Fibroblast of mammary gland (primary cell): ENCODE measurements at regions not wholly inside any gene's neighbourhood (a gene's known extent, or its start where the extent isn't known, plus 50 kb on each side); places are given as distances from the start of the nearest gene placed in this dataset.

ENCODE experiments used
- DNase-seq: peaks from one replicate; pipeline ENCODE4 v3.0.0-alpha.2; 2010; ENCODE audit warnings: low read depth
- H3K4me3 ChIP-seq: 2 replicates; pipeline ENCODE4 v1.5.1; 2011; ENCODE audit warnings: low read depth, mild to moderate bottlenecking, low read length, moderate library complexity; ENCODE audit not compliant: control insufficient read depth
- CTCF ChIP-seq: conservative IDR thresholded peaks from 2 replicates; pipeline ENCODE4 v1.5.1; 2011; ENCODE audit warnings: low read depth, low read length, inconsistent platforms; ENCODE audit not compliant: control insufficient read depth, insufficient read depth

GRCh38 chr4:147362938-147363337 lies 118.0 kb upstream of the EDNRA start:
- TF ChIP-seq CTCF = no peak

GRCh38 chr4:147363514-147363913 lies 117.4 kb upstream of the EDNRA start:
- TF ChIP-seq CTCF = no peak
- no peak overlapping the region for H3K4me3 ChIP-seq
- DNase-seq = no peak

More at GRCh38 chr4:147362938-147363337, 118.0 kb upstream of the EDNRA start:
- no peak overlapping the region for H3K4me3 ChIP-seq
- peak; percentile 83 for DNase-seq

GRCh38 chr4:147365396-147365795 lies 115.5 kb upstream of the EDNRA start:
- no peak overlapping the region for H3K4me3 ChIP-seq
- DNase-seq = no peak
- TF ChIP-seq CTCF = no peak

- no peak for TF ChIP-seq CTCF
- no peak for DNase-seq
- H3K4me3 ChIP-seq = no peak overlapping the region
Observed at GRCh38 chr4:147366164-147366563, 114.7 kb upstream of the EDNRA start.

- TF ChIP-seq CTCF = no peak
- H3K4me3 ChIP-seq = no peak overlapping the region
- peak; percentile 52 for DNase-seq
Observed at GRCh38 chr4:147367891-147368290, 113.0 kb upstream of the EDNRA start.

- TF ChIP-seq CTCF = no peak
- no peak overlapping the region for H3K4me3 ChIP-seq
- no peak for DNase-seq
Observed at GRCh38 chr4:147368948-147369347, 111.9 kb upstream of the EDNRA start.

- TF ChIP-seq CTCF = no peak
- DNase-seq = peak; percentile 48
Observed at GRCh38 chr4:147370473-147370872, 110.4 kb upstream of the EDNRA start.

More at GRCh38 chr4:147370473-147370872, 110.4 kb upstream of the EDNRA start:
- H3K4me3 ChIP-seq = no peak overlapping the region
